GM06990 (cell line): ENCODE measurements at regions not wholly inside any gene's neighbourhood (a gene's known extent, or its start where the extent isn't known, plus 50 kb on each side); places are given as distances from the start of the nearest gene placed in this dataset.

ENCODE experiments used
- DNase-seq: peaks from one replicate; pipeline ENCODE4 v3.0.0-alpha.2; 2011; ENCODE audit not compliant: insufficient read length; ENCODE audit errors: extremely low read depth
- H3K27me3 ChIP-seq: replicated peaks from 2 replicates; pipeline ENCODE4 v1.6.0; 2011; ENCODE audit warnings: low read length; ENCODE audit not compliant: control insufficient read depth, insufficient read depth
- H3K36me3 ChIP-seq: 2 replicates; pipeline ENCODE4 v1.5.1; 2011; ENCODE audit warnings: low read length; ENCODE audit not compliant: control insufficient read depth, insufficient read depth
- H3K4me3 ChIP-seq: replicated peaks from 2 replicates; pipeline ENCODE4 v1.5.1; 2011; ENCODE audit warnings: low read depth, mild to moderate bottlenecking, control low read depth, low read length
- TF ChIP-seq, protein P1 (sequence below): IDR thresholded peaks from 2 replicates; pipeline ENCODE4 v1.5.1; 2011; ENCODE audit warnings: low read length, control low read depth, mild to moderate bottlenecking, inconsistent platforms; ENCODE audit not compliant: insufficient read depth, poor library complexity, severe bottlenecking

DNA sequence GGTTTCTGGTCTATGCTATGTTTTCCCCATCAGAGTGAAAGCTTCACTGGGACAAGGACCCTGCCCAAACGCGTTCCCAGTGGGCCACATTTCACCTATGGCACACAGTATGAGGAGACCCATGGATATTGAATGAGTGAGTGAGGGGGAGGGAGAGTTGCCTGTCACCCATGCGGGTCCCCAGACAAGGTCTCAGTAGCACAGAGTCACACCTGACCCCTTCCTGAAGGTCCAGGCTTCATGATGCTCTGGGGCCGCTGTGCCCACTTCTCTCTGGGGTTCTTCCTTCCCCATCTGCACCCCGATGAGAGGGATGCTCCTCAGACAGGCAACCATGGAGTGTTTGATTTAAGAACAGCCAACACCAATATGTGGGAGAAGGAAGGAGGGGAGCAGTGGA lies 72.3 kb upstream of the CSF3R start:
- Histone ChIP-seq H3K36me3 (no peaks in the 10 kb centered on the region), H3K4me3 (no peak overlapping the region), H3K27me3 (no peaks in the 10 kb centered on the region; the same call in none of the 2 replicates)
- TF ChIP-seq, protein P1, sequence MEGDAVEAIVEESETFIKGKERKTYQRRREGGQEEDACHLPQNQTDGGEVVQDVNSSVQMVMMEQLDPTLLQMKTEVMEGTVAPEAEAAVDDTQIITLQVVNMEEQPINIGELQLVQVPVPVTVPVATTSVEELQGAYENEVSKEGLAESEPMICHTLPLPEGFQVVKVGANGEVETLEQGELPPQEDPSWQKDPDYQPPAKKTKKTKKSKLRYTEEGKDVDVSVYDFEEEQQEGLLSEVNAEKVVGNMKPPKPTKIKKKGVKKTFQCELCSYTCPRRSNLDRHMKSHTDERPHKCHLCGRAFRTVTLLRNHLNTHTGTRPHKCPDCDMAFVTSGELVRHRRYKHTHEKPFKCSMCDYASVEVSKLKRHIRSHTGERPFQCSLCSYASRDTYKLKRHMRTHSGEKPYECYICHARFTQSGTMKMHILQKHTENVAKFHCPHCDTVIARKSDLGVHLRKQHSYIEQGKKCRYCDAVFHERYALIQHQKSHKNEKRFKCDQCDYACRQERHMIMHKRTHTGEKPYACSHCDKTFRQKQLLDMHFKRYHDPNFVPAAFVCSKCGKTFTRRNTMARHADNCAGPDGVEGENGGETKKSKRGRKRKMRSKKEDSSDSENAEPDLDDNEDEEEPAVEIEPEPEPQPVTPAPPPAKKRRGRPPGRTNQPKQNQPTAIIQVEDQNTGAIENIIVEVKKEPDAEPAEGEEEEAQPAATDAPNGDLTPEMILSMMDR: no peak
- no peak for DNase-seq

DNA sequence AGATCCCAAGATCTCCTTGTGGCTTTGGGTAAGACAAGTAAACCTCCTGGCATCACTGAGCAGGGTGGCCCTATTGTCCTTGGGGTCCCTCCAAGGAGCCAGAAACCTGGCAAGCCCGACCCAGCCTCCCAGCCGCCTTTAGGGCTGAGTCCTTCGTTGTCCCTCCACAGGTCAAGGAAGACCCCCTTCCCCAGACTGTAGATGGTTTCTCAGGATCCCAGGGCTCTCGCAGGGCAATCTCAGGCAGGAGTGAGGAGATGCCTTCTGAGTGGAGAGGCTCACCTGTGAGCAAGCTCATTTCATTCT lies 71.6 kb upstream of the CSF3R start:
- DNase-seq: no peak
- Histone ChIP-seq H3K4me3 (no peak overlapping the region), H3K36me3 (no peaks in the 10 kb centered on the region), H3K27me3 (no peaks in the 10 kb centered on the region; the same call in none of the 2 replicates)
- TF ChIP-seq, protein P1: no peak

DNA sequence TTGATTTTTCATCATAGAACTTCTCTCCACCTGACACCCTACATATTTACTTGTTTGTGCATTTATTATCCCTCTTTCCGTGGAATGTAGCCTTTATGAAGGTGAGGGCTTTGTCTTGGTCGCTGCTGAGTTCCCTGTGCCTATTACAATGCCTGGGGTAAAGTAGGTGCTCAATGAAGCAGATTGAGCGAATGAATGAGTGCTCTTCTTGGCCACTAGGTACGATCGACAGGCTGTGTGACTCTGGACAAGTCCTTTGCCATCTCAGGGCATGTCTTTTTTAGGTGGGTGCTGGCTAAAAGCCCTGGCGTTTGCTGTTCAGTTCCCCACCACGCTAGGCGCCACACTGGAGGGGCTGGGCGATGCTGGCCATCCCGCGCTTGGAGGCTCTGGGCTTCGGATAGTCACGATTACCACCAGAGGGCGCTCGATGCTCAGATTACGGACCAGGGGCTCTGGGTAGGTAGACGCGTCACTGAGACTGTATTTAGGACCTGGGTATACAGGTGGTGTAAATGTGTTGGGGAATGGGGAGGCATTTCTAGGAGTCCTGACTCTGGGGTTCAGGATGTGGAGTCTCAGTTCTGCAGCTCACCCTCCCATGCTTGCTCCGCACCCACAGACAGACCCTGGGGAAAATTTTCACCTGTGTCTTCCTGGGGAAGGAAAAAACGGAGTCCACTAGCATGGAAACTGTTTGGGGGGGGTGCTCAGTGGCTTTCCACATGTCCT lies 71.0 kb upstream of the CSF3R start:
- Histone ChIP-seq H3K4me3 (no peak overlapping the region), H3K27me3 (no peaks in the 10 kb centered on the region; the same call in none of the 2 replicates), H3K36me3 (no peaks in the 10 kb centered on the region)
- TF ChIP-seq, protein P1: peak; percentile 79
- peak; percentile 29 for DNase-seq

DNA sequence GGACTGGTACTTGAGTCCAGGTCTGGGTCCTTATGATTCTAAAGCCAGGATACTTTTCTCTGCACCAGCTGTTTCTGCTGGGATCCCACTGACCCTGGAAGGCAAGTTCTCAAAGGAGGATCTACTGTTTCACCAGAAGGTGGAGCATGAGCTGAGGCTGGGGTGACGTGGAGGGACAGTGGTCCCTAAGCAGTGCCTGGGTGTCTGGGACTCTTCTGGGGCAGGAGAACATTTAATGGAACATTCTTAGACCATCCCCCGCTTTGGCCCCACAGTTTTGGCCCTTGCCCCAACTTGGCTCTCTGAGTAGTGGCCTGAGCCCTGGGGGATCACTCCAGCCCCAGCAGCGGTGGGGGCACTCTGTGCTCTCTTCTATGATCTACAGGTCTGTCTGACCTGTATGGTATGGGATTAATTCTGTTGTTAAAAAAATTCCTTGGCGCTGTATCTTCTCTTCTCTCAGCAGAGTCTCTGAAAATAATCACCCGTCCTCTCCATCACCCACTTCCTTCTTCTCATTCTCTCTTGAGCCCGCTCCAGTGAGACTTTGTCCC lies 60.3 kb upstream of the CSF3R start:
- H3K4me3 ChIP-seq: no peak overlapping the region
- TF ChIP-seq, protein P1: peak; percentile 39
- DNase-seq: no peak
- no peaks in the 10 kb centered on the region for H3K36me3 ChIP-seq
- no peaks in the 10 kb centered on the region; the same call in 1 of the 2 replicates for H3K27me3 ChIP-seq

DNA sequence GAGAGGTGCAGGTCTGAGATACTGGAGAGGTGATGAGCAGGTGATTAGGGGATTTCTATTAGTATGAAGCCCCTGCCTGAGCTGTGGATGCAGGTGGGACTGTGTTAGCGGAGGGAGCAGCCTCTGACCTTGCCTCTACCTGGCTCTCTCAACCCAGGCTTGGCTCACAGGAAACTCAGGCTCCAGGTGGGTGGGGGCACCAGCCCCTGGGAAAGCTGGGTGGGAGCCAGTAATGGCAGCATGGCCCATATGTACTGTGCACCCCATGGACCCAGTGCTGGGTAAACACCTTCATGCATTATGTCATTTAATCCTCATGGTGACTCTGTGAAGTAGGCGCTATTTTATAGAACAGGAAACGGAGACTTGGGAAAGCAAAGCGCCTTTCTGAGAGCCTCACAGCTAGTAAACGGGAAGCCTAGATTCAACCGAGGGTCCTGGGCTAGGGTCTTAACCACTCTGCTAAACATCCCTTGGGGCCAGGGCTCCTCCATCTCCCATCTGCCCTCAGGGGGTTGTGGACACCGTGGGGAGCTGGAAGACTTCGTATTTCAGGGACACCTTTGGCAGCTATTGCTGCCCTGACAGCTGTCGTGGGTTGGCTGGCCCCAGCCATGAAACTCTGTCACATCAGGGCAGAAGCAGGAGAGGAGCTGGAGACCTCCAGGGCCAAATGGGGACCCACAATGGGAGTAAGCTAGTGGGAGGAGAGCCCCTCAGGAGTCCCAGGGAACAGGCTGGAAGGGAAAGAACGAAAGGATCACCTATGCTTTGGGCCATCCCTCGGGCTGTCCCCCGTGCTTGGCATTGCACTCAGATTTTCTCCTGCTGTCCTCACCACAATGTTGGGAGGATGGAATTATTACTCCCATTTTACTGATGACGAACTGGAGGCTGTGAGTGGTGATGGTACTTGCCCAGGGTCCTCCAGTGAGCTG lies 59.6 kb upstream of the CSF3R start:
- no peak overlapping the region for H3K4me3 ChIP-seq
- H3K36me3 ChIP-seq: no peaks in the 10 kb centered on the region
- H3K27me3 ChIP-seq: no peaks in the 10 kb centered on the region; the same call in 1 of the 2 replicates
- DNase-seq: no peak
- TF ChIP-seq, protein P1: no peak
